GM12878 (cell line): ENCODE measurements at regions not wholly inside any gene's neighbourhood (a gene's known extent, or its start where the extent isn't known, plus 50 kb on each side); places are given as distances from the start of the nearest gene placed in this dataset.

Experiments used
- ATAC-seq: fragments of 200-7000 bp; cut with Tn5 transposase; 3 replicates; pipeline ENCODE4 v1.9.1; 2020; ENCODE audit warnings: mild to moderate bottlenecking, moderate library complexity
- BruUV-seq: library from RNA; stranded (reverse); fragments of 400-500 nt; replicated peaks from 2 replicates; lab custom pipeline; 2021; lab: Mats Ljungman, UMichigan
- CTCF ChIA-PET: fragments of 300-600 bp; sonication (Branson Sonifier 250); formaldehyde crosslinking; extraction: SDS; loops from one replicate; lab custom pipeline; 2021; ENCODE audit warnings: inconsistent platforms; lab: Yijun Ruan, JAX
- POLR2A ChIA-PET: fragments of 350-600 bp; formaldehyde crosslinking; extraction: SDS; loops from one replicate; lab custom pipeline; 2021; ENCODE audit warnings: inconsistent platforms; lab: Charles Lee
- RAD21 ChIA-PET: fragments of 300-600 bp; sonication (Branson Sonifier 250); formaldehyde crosslinking; loops from one replicate; lab custom pipeline; 2023; ENCODE audit warnings: antibody characterized with exemption; ENCODE audit not compliant: unreplicated experiment; lab: Charles Lee
- SMC1A ChIA-PET: fragments of 300-600 bp; sonication (Branson Sonifier 250); formaldehyde crosslinking; loops from one replicate; lab custom pipeline; 2023; ENCODE audit not compliant: unreplicated experiment, uncharacterized antibody; lab: Charles Lee
- DNase-seq: peaks from one replicate; pipeline ENCODE4 v3.0.0-alpha.2; 2011; ENCODE audit warnings: low read depth, low spot score
- FAIRE-seq: peaks from 3 replicates; lab custom pipeline; 2011; peaks lifted over from hg19 to GRCh38; lab: Jason Lieb, UNC
- H2AFZ ChIP-seq: 2 replicates; pipeline ENCODE4 v1.6.0; 2011; ENCODE audit warnings: low read depth, low read length, control low read depth; ENCODE audit not compliant: control insufficient read depth
- H3K27ac ChIP-seq: 2 replicates; pipeline ENCODE4 v1.5.1; 2011; ENCODE audit warnings: control low read depth; ENCODE audit not compliant: control insufficient read depth, insufficient read depth
- H3K27me3 ChIP-seq, 2 experiments: replicated peaks in 1 of 2; 2 replicates each; pipeline versions ENCODE4 v1.6.0 to v1.6.1; 2011; ENCODE audit warnings: low read length in 1 of 2; ENCODE audit not compliant: control insufficient read depth in 2 of 2, insufficient read depth in 2 of 2
- H3K36me3 ChIP-seq, 2 experiments: 2 replicates each; pipeline ENCODE4 v1.5.1; 2011; ENCODE audit warnings: low read length in 1 of 2; ENCODE audit not compliant: control insufficient read depth in 2 of 2, insufficient read depth in 2 of 2
- H3K4me1 ChIP-seq: 2 replicates; pipeline ENCODE4 v1.6.1; 2011; ENCODE audit warnings: mild to moderate bottlenecking, low read length, moderate library complexity, mixed read lengths; ENCODE audit not compliant: control insufficient read depth, insufficient read depth
- H3K4me2 ChIP-seq: 2 replicates; pipeline ENCODE4 v1.6.0; 2011; ENCODE audit warnings: control low read depth; ENCODE audit not compliant: control insufficient read depth, insufficient read depth
- H3K4me3 ChIP-seq: fragments of 200-600 bp; sonication (generic); 2 replicates; pipeline ENCODE4 v1.5.1; 2016
- H3K79me2 ChIP-seq: 2 replicates; pipeline ENCODE4 v1.6.0; 2011; ENCODE audit warnings: low read length; ENCODE audit not compliant: control insufficient read depth, insufficient read depth
- H3K9ac ChIP-seq: 2 replicates; pipeline ENCODE4 v1.8.0; 2011; ENCODE audit warnings: low read length, control low read depth, mixed read lengths; ENCODE audit not compliant: control insufficient read depth, insufficient read depth
- H3K9me3 ChIP-seq: replicated peaks from 3 replicates; pipeline ENCODE4 v1.5.1; 2011; ENCODE audit warnings: mild to moderate bottlenecking, low read length; ENCODE audit not compliant: control insufficient read depth, insufficient read depth
- H4K20me1 ChIP-seq: 2 replicates; pipeline ENCODE4 v1.6.0; 2011; ENCODE audit not compliant: control insufficient read depth, insufficient read depth
- BACH1 ChIP-seq: fragments of 450-650 bp; IDR thresholded peaks from 2 replicates; pipeline ENCODE4 v1.6.1; 2017; ENCODE audit warnings: mild to moderate bottlenecking, borderline replicate concordance
- EZH2 ChIP-seq: IDR thresholded peaks from 2 replicates; pipeline ENCODE4 v1.6.1; 2012; ENCODE audit warnings: low read depth, mild to moderate bottlenecking, control low read depth, inconsistent platforms, low read length, borderline replicate concordance; ENCODE audit not compliant: control insufficient read depth
- GATAD2B ChIP-seq: fragments of 450-650 bp; conservative IDR thresholded peaks from 2 replicates; pipeline ENCODE4 v1.6.1; 2017; ENCODE audit warnings: low read depth, mild to moderate bottlenecking, moderate library complexity
- NKRF ChIP-seq: fragments of 450-650 bp; conservative IDR thresholded peaks from 2 replicates; pipeline ENCODE4 v1.6.1; 2017; ENCODE audit warnings: mild to moderate bottlenecking, moderate library complexity
- PAX8 ChIP-seq: fragments of 450-650 bp; IDR thresholded peaks from 2 replicates; pipeline ENCODE4 v1.6.1; 2017; ENCODE audit warnings: mild to moderate bottlenecking, moderate library complexity
- RAD51 ChIP-seq: fragments of 450-650 bp; IDR thresholded peaks from 2 replicates; pipeline ENCODE4 v1.6.1; 2016; ENCODE audit warnings: moderate library complexity, mild to moderate bottlenecking, inconsistent platforms
- STAT1 ChIP-seq: fragments of 450-650 bp; conservative IDR thresholded peaks from 2 replicates; pipeline ENCODE4 v1.6.1; 2014; ENCODE audit warnings: antibody characterized with exemption, mild to moderate bottlenecking
- TCF3 ChIP-seq: IDR thresholded peaks from 2 replicates; pipeline ENCODE4 v1.6.1; 2012; ENCODE audit warnings: low read depth, mild to moderate bottlenecking, low read length, borderline replicate concordance; ENCODE audit not compliant: insufficient read depth
- ZBTB11 ChIP-seq: fragments of 450-650 bp; formaldehyde crosslinking; IDR thresholded peaks from 2 replicates; pipeline ENCODE4 v1.5.0; 2022; ENCODE audit warnings: mild to moderate bottlenecking, missing genetic modification characterization
- ZNF622 ChIP-seq: fragments of 450-650 bp; IDR thresholded peaks from 2 replicates; pipeline ENCODE4 v1.6.1; 2017; ENCODE audit warnings: mild to moderate bottlenecking, inconsistent platforms
- WGBS: methylation state at CpG from one replicate; pipeline ENCODE4 v1.1.6; 2016; ENCODE audit warnings: low lambda C conversion rate; ENCODE audit not compliant: insufficient replicate concordance, insufficient coverage; ENCODE audit errors: missing lambda C conversion rate; 5-methylcytosine and 5-hydroxymethylcytosine counted together
- in situ Hi-C: fragments of 300-500 bp; cut with MboI; formaldehyde crosslinking; loops from 9 replicates; pipeline ENCODE4 v1.14.3; 2018; ENCODE audit warnings: mixed read lengths
- intact Hi-C: fragments of 100-400 bp; cut with micrococcal nuclease; formaldehyde crosslinking; loops from one replicate; pipeline ENCODE4 v1.14.2; 2022; ENCODE audit not compliant: unreplicated experiment
- TF ChIP-seq, protein P1 (sequence below): fragments of 150-350 bp; IDR thresholded peaks from 2 replicates; pipeline ENCODE4 v1.6.1; 2014; ENCODE audit warnings: mild to moderate bottlenecking, low read depth, low read length
- TF ChIP-seq, protein P2 (sequence below): fragments of 450-650 bp; IDR thresholded peaks from 2 replicates; pipeline ENCODE4 v1.6.1; 2017; ENCODE audit warnings: antibody characterized with exemption, mild to moderate bottlenecking, moderate library complexity

DNA sequence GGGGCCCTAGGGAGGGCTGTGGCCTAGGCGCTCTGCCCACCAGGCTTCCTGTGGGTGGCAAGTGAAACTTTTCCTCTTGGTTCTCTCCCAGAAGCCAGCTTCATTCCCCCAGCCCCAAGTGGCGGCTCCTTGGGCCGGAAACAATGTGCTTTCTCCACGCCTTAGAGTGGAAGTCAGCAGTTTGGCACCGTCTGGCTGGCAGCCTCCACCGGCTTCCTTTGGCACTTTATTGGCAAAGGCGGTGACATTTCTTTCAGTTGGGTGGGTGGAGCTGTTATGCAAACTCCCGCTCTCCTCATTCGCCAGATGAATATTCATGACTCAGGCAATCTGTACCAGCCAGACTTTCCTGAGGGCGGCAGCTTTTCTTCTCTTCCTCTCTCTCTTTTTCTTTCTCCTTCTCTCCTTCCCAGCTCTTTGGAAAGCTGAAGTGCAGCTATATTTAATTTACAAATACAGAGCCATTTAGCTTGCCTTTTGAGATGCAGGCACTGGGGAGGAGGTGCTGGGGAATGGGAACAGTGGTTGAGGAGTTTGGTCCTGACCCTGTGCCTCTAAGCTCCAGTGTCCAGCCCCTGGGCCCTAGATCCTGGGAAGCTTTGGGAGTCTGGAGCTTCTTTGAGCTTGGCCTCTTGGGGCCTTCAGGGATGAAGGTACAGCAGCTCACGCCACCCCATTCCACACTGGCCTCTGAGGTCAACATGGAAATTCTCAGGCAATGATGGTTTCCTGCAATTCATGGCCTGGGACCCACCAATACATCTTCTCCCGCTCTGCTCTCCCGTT lies 67.8 kb upstream of the POU3F1 start:
- DNase-seq = no peak
- H2AFZ ChIP-seq = no peak overlapping the region
- no peaks in the 10 kb centered on the region for H4K20me1 ChIP-seq
- H3K9ac ChIP-seq = no peak overlapping the region
- ChIA-PET CTCF (interaction anchor here (1.0 to 1.8 kb wide), 2 partner anchors 14 to 283 kb away, joined by 3 to 5 read pairs; no protein-coding TSS in a partner anchor), RAD21 (interaction anchor here (0.8 kb wide), 1 partner anchor 59 kb away, joined by 3 read pairs; no protein-coding TSS in a partner anchor), SMC1A (no interaction called here), POLR2A (no interaction called here)
- in situ Hi-C loops (no loop called here), intact Hi-C loops (no loop called here)
- BruUV-seq = no TSS peak
- no peaks in the 10 kb centered on the region for H3K4me1 ChIP-seq
- H3K4me3 ChIP-seq = no peak overlapping the region
- no peaks in the 10 kb centered on the region for H3K27me3 ChIP-seq
- 34% methylated on average over 13 of the region's 13 CpGs for WGBS
- H3K4me2 ChIP-seq = no peak overlapping the region
- no peak for TF ChIP-seq ZBTB11
- no peak for TF ChIP-seq STAT1
- TF ChIP-seq RAD51 = no peak
- TF ChIP-seq TCF3 = no peak
- TF ChIP-seq PAX8 = no peak
- TF ChIP-seq EZH2 = no peak
- TF ChIP-seq GATAD2B = no peak
- TF ChIP-seq, protein P1, sequence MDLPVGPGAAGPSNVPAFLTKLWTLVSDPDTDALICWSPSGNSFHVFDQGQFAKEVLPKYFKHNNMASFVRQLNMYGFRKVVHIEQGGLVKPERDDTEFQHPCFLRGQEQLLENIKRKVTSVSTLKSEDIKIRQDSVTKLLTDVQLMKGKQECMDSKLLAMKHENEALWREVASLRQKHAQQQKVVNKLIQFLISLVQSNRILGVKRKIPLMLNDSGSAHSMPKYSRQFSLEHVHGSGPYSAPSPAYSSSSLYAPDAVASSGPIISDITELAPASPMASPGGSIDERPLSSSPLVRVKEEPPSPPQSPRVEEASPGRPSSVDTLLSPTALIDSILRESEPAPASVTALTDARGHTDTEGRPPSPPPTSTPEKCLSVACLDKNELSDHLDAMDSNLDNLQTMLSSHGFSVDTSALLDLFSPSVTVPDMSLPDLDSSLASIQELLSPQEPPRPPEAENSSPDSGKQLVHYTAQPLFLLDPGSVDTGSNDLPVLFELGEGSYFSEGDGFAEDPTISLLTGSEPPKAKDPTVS = no peak
- no peak for TF ChIP-seq ZNF622
- TF ChIP-seq, protein P2, sequence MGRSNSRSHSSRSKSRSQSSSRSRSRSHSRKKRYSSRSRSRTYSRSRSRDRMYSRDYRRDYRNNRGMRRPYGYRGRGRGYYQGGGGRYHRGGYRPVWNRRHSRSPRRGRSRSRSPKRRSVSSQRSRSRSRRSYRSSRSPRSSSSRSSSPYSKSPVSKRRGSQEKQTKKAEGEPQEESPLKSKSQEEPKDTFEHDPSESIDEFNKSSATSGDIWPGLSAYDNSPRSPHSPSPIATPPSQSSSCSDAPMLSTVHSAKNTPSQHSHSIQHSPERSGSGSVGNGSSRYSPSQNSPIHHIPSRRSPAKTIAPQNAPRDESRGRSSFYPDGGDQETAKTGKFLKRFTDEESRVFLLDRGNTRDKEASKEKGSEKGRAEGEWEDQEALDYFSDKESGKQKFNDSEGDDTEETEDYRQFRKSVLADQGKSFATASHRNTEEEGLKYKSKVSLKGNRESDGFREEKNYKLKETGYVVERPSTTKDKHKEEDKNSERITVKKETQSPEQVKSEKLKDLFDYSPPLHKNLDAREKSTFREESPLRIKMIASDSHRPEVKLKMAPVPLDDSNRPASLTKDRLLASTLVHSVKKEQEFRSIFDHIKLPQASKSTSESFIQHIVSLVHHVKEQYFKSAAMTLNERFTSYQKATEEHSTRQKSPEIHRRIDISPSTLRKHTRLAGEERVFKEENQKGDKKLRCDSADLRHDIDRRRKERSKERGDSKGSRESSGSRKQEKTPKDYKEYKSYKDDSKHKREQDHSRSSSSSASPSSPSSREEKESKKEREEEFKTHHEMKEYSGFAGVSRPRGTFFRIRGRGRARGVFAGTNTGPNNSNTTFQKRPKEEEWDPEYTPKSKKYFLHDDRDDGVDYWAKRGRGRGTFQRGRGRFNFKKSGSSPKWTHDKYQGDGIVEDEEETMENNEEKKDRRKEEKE = no peak
- no peak for TF ChIP-seq BACH1
- TF ChIP-seq NKRF = no peak
- 0 out of 3 replicates have a peak, but pooled peaks cover 1% of the 10 kb centered on the region for H3K9me3 ChIP-seq
- FAIRE-seq = no peak
- no peak for ATAC-seq
- H3K79me2 ChIP-seq = no peaks in the 10 kb centered on the region
- H3K27ac ChIP-seq = no peak overlapping the region
- no peaks in the 10 kb centered on the region for H3K36me3 ChIP-seq
